ENCODE measurements at regions not wholly inside any gene's neighbourhood (a gene's known extent, or its start where the extent isn't known, plus 50 kb on each side); places are given as distances from the start of the nearest gene placed in this dataset.

DNA sequence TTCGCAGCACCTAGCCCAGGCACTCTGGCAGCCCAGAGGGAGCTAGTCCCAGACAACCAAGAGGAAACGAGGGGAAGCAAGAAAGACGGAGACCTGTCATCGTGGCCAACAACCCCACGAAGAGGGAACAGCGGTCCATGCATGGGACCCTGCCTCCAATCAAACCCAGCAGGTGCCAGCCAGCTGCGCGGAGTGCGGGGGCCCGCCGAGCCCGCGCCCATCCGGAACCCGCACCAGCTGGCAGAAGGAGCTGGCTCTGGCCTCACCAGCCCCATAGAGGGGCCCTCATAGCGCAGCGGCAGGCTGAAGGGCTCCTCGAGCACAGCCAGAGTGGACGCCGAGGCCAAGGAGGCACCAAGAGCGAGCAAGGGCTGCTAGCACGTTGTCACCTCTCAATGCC is 332.4 kb upstream of the MAGEB18 start:
- no peaks in the 10 kb centered on the region for H3K4me1 ChIP-seq (ENCODE audit: insufficient read depth, low read length, severe bottlenecking)
- H3K9me2 ChIP-seq (ENCODE audit: low read depth, low read length), result no peaks in the 10 kb centered on the region
- no peaks in the 10 kb centered on the region for H3F3A ChIP-seq (ENCODE audit: insufficient read depth, low read length)
- H3K4me3 ChIP-seq (ENCODE audit: low read depth, low read length, poor library complexity, severe bottlenecking), result no peak overlapping the region
- no peaks in the 10 kb centered on the region for H3K9me3 ChIP-seq (ENCODE audit: low read length)
- TF ChIP-seq EZH2 (IDR thresholded peaks at IDR 0.05; ENCODE audit: borderline replicate concordance, low read length) (no peak), CTCF (IDR thresholded peaks at IDR 0.05; ENCODE audit: low read length) (no peak)
- no peak overlapping the region for H3K4me2 ChIP-seq (ENCODE audit: low read length)
- H2AFZ ChIP-seq (ENCODE audit: low read length), result no peak overlapping the region
- H3K79me2 ChIP-seq (ENCODE audit: insufficient read depth, low read length), result no peaks in the 10 kb centered on the region
- H3K36me3 ChIP-seq (ENCODE audit: insufficient read depth, low read length), result no peaks in the 10 kb centered on the region
- no peaks in the 10 kb centered on the region for H4K20me1 ChIP-seq (ENCODE audit: insufficient read depth, low read length)
- H3K27me3 ChIP-seq (ENCODE audit: insufficient read depth, low read length), result no peaks in the 10 kb centered on the region
- H3K27ac ChIP-seq (ENCODE audit: low read depth, low read length, poor library complexity, severe bottlenecking), result no peak overlapping the region
- H3K9ac ChIP-seq (ENCODE audit: low read length), result no peak overlapping the region

DNA sequence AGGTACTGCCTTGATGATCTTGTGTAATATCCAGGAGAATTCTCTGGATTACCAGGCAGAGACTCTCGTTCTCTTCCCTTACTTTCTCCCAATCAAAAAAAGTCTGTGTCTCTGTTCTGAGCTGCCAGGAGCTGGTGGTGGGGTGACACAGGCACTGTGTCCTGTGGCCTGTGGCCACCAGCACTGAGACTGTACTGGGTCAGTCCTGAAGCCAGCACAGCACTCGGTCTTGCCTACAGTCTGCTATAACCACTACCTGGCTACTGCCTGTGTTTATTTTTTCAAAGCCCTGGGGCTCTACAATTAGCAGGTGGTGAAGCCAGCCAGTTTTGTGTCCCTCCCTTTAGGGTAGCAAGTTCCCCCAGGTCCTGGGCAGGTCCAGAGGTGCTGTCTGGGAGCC is 331.1 kb upstream of the MAGEB18 start:
- Histone ChIP-seq H3K36me3 (ENCODE audit: insufficient read depth, low read length) (no peaks in the 10 kb centered on the region), H3K9me2 (ENCODE audit: low read depth, low read length) (no peaks in the 10 kb centered on the region), H3K4me3 (ENCODE audit: low read depth, low read length, poor library complexity, severe bottlenecking) (no peak overlapping the region), H3K4me1 (ENCODE audit: insufficient read depth, low read length, severe bottlenecking) (no peaks in the 10 kb centered on the region), H3K4me2 (ENCODE audit: low read length) (no peak overlapping the region), H3F3A (ENCODE audit: insufficient read depth, low read length) (no peaks in the 10 kb centered on the region), H3K27me3 (ENCODE audit: insufficient read depth, low read length) (no peaks in the 10 kb centered on the region), H3K9ac (ENCODE audit: low read length) (no peak overlapping the region), H3K9me3 (ENCODE audit: low read length) (no peaks in the 10 kb centered on the region), H3K79me2 (ENCODE audit: insufficient read depth, low read length) (no peaks in the 10 kb centered on the region), H3K27ac (ENCODE audit: low read depth, low read length, poor library complexity, severe bottlenecking) (no peak overlapping the region), H4K20me1 (ENCODE audit: insufficient read depth, low read length) (no peaks in the 10 kb centered on the region), H2AFZ (ENCODE audit: low read length) (no peak overlapping the region)
- TF ChIP-seq CTCF (IDR thresholded peaks at IDR 0.05; ENCODE audit: low read length), result no peak
- no peak for TF ChIP-seq EZH2 (IDR thresholded peaks at IDR 0.05; ENCODE audit: borderline replicate concordance, low read length)

GRCh38 chrX:25810202-25810601 is 327.9 kb upstream of the MAGEB18 start:
- Histone ChIP-seq H3K4me2 (ENCODE audit: low read length) (no peak overlapping the region), H3F3A (ENCODE audit: insufficient read depth, low read length) (no peaks in the 10 kb centered on the region), H3K79me2 (ENCODE audit: insufficient read depth, low read length) (no peaks in the 10 kb centered on the region), H3K36me3 (ENCODE audit: insufficient read depth, low read length) (no peaks in the 10 kb centered on the region), H3K27me3 (ENCODE audit: insufficient read depth, low read length) (no peaks in the 10 kb centered on the region), H3K9ac (ENCODE audit: low read length) (no peak overlapping the region), H4K20me1 (ENCODE audit: insufficient read depth, low read length) (no peaks in the 10 kb centered on the region), H3K9me3 (ENCODE audit: low read length) (no peaks in the 10 kb centered on the region), H2AFZ (ENCODE audit: low read length) (no peak overlapping the region), H3K9me2 (ENCODE audit: low read depth, low read length) (no peaks in the 10 kb centered on the region), H3K27ac (ENCODE audit: low read depth, low read length, poor library complexity, severe bottlenecking) (no peak overlapping the region), H3K4me1 (ENCODE audit: insufficient read depth, low read length, severe bottlenecking) (no peaks in the 10 kb centered on the region), H3K4me3 (ENCODE audit: low read depth, low read length, poor library complexity, severe bottlenecking) (no peak overlapping the region)
- TF ChIP-seq CTCF (IDR thresholded peaks at IDR 0.05; ENCODE audit: low read length) (no peak), EZH2 (IDR thresholded peaks at IDR 0.05; ENCODE audit: borderline replicate concordance, low read length) (no peak)
